Activated CD4-positive, alpha-beta T cell treated with anti-CD3 and anti-CD28 coated beads, Interleukin-2, amount 50 U/mL, for 4 hours (primary cell): ENCODE measurements at regions not wholly inside any gene's neighbourhood (a gene's known extent, or its start where the extent isn't known, plus 50 kb on each side); places are given as distances from the start of the nearest gene placed in this dataset.

Experiments
- DNase-seq, 2 experiments: peaks; one replicate each; pipeline ENCODE4 v3.0.0-alpha.2; 2020

GRCh38 chr2:204187229-204188083 is 250.9 kb downstream of the ICOS start:
- DNase-seq: no peak

- no peak for DNase-seq
Measured at GRCh38 chr2:204191574-204191973, 255.0 kb downstream of the ICOS start.

- no peak for DNase-seq
Measured at GRCh38 chr2:204195498-204195897, 258.9 kb downstream of the ICOS start.

GRCh38 chr2:204197336-204198005 is 260.9 kb downstream of the ICOS start:
- no peak for DNase-seq

- no peak for DNase-seq
Measured at GRCh38 chr2:204199357-204199756, 262.8 kb downstream of the ICOS start.

GRCh38 chr2:204201507-204201906 is 264.9 kb downstream of the ICOS start:
- DNase-seq: no peak

GRCh38 chr2:204202253-204202652 is 265.7 kb downstream of the ICOS start:
- DNase-seq: no peak

GRCh38 chr2:204203704-204204103 is 267.1 kb downstream of the ICOS start:
- no peak for DNase-seq

GRCh38 chr2:204205082-204205481 is 268.5 kb downstream of the ICOS start:
- no peak for DNase-seq

- no peak for DNase-seq
Measured at GRCh38 chr2:204205538-204205937, 269.0 kb downstream of the ICOS start.

- DNase-seq: no peak
Measured at GRCh38 chr2:204207866-204208265, 271.3 kb downstream of the ICOS start.

GRCh38 chr2:204213588-204213987 is 277.0 kb downstream of the ICOS start:
- no peak for DNase-seq

- no peak for DNase-seq
Measured at GRCh38 chr2:204218040-204218439, 281.5 kb downstream of the ICOS start.

- no peak for DNase-seq
Measured at GRCh38 chr2:204219196-204219595, 282.6 kb downstream of the ICOS start.

GRCh38 chr2:204220896-204221295 is 284.3 kb downstream of the ICOS start:
- DNase-seq: no peak

GRCh38 chr2:204223046-204223445 is 286.5 kb downstream of the ICOS start:
- DNase-seq: no peak

GRCh38 chr2:204223544-204223943 is 287.0 kb downstream of the ICOS start:
- DNase-seq: no peak

- DNase-seq: no peak
Measured at GRCh38 chr2:204225671-204226073, 289.1 kb downstream of the ICOS start.

GRCh38 chr2:204226305-204226880 is 289.8 kb downstream of the ICOS start:
- DNase-seq: no peak

- DNase-seq: no peak
Measured at GRCh38 chr2:204228169-204228886, 291.8 kb downstream of the ICOS start.

- DNase-seq: no peak
Measured at GRCh38 chr2:204234248-204234647, 297.7 kb downstream of the ICOS start.

- DNase-seq: no peak
Measured at GRCh38 chr2:204234879-204235278, 298.3 kb downstream of the ICOS start.

- DNase-seq: no peak
Measured at GRCh38 chr2:204237416-204237815, 300.9 kb downstream of the ICOS start.
